ENCODE measurements at regions not wholly inside any gene's neighbourhood (a gene's known extent, or its start where the extent isn't known, plus 50 kb on each side); places are given as distances from the start of the nearest gene placed in this dataset.

DNA sequence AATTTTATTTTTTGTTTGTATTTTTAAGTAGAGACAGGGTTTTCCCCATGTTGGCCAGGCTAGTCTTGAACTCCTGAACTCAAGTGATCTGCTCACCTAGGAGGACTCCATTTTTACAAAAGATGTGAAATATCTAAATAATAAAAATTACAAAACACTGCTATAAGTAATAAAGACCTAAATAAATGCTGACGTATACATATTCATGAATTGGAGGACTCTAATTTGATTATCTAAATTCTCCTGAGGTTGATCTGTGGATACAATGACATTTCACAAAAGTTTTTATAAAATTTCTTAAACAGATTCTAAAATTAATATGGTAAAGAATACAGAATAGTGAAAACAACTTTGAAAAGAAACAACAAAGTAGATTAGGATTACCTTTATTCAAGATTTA lies 1224.0 kb downstream of the SLC16A7 start:
- TF ChIP-seq, protein P1, sequence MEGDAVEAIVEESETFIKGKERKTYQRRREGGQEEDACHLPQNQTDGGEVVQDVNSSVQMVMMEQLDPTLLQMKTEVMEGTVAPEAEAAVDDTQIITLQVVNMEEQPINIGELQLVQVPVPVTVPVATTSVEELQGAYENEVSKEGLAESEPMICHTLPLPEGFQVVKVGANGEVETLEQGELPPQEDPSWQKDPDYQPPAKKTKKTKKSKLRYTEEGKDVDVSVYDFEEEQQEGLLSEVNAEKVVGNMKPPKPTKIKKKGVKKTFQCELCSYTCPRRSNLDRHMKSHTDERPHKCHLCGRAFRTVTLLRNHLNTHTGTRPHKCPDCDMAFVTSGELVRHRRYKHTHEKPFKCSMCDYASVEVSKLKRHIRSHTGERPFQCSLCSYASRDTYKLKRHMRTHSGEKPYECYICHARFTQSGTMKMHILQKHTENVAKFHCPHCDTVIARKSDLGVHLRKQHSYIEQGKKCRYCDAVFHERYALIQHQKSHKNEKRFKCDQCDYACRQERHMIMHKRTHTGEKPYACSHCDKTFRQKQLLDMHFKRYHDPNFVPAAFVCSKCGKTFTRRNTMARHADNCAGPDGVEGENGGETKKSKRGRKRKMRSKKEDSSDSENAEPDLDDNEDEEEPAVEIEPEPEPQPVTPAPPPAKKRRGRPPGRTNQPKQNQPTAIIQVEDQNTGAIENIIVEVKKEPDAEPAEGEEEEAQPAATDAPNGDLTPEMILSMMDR (IDR thresholded peaks at IDR 0.05; ENCODE audit: extremely low read depth, missing control alignments): no peak
- no peak for DNase-seq (ENCODE audit: low spot score)

DNA sequence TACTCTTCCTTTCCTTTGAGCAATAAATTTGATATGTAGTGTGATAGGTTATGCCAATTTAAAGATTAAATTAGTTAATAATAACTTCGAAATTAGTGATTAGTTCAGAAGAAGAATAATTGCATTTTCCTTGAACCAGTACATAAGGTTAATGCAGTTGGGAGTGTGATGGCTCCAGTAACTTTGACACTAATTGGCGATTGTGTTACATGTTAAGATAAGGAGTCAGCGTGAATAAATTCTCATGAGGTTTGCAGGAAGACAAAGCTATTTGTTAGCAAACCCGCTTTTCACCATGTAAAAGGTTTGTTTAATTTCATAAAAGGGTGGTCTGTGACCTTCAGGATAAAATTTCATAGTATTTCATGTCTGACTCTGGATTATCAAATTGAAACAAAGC lies 1226.8 kb downstream of the SLC16A7 start:
- DNase-seq (ENCODE audit: low spot score): no peak
- TF ChIP-seq, protein P1 (IDR thresholded peaks at IDR 0.05; ENCODE audit: extremely low read depth, missing control alignments): no peak

DNA sequence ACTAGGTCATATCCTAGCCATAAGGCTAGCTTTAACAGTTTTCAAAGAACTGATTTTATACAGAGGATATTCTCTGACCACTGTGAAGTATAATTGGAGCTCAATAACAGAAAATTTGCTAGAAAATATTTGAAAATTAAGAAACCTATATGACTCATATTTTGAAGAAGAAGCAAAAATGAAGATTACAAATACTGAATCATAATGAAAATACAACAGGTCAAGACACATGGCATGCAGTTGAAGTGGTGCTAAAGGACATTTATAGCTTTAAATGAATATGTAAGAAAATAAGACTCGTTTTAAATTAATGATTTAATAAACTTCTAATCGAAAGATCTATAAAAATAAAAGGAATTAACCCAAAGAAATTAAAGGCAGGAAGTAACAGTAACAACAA lies 1234.6 kb downstream of the SLC16A7 start:
- TF ChIP-seq, protein P1 (IDR thresholded peaks at IDR 0.05; ENCODE audit: extremely low read depth, missing control alignments): no peak
- no peak for DNase-seq (ENCODE audit: low spot score)

DNA sequence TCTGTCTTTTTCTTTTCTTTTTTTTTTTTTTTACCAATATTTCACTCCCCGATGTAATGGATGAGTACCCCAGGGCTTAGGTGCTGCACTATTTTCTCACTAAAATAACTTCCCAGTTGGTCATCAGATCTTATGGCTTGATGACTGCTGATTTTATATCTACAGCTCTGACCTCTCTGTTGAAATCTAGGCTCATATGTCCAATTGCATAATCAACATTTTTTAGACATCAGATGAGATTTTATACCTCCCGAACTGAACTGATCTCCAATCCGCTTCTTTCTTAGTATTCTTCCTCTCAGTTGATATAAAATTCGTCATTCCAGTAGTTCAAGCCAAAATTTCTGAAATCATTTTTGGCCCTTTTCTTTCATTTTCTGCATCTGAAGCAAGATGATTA lies 1236.5 kb downstream of the SLC16A7 start:
- no peak for DNase-seq (ENCODE audit: low spot score)
- TF ChIP-seq, protein P1 (IDR thresholded peaks at IDR 0.05; ENCODE audit: extremely low read depth, missing control alignments): no peak

DNA sequence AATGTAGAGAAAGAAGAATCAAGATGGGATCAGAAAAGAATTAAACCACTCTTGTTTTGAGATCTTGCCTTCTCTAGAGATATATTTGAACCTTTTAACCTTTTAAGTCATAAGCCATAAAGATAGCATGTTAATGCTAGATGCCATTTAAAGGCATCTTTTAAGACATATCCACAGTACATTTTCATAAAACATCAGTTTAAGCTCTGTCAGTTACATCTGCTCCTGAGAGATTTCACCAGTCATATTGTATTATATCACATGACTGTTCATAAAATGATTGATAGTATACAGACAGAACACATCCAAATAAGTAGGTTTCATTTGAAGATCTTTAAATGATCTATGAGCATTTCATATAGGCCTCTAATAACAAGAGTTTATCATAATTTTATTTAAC lies 1238.5 kb downstream of the SLC16A7 start:
- TF ChIP-seq, protein P1 (IDR thresholded peaks at IDR 0.05; ENCODE audit: extremely low read depth, missing control alignments): no peak
- no peak for DNase-seq (ENCODE audit: low spot score)

DNA sequence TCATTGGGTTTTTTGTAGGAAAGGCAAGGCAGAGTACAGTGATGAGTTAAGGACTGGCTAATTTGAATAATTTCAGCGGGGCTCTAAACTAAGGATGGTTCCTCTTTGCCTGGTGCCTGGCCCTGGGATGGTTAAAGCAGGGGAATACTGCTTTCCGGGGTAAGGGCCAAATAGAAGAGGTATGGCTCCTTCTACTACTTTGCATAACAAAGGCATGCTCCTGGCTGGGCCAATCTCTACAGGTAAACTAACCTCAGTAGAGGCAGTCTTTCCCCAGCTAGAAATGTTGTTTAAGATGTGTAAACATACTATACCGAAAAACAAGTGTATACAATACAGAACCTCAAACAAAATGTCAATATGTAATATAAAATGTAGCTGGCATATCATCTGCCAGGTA lies 1239.0 kb downstream of the SLC16A7 start:
- DNase-seq (ENCODE audit: low spot score): no peak
- TF ChIP-seq, protein P1 (IDR thresholded peaks at IDR 0.05; ENCODE audit: extremely low read depth, missing control alignments): no peak

DNA sequence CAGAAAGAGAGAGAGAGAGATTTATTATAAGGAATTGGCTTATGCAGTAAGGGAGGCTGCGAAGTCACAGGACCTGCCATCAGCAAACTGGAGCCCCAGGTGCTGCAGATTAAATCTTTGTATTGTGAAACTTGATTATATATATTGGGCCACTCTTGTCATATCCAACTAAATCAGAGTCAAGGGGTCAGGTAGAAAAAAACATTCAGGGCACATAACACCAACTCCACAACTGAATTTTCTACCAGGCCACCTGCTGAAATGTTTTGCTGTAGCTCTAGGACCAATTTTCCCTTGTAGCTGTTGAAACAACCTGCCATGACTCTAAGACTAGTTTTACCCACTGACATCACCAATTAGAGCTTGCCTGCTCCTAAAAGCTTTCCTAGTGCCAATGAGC lies 1240.8 kb downstream of the SLC16A7 start:
- no peak for DNase-seq (ENCODE audit: low spot score)
- TF ChIP-seq, protein P1 (IDR thresholded peaks at IDR 0.05; ENCODE audit: extremely low read depth, missing control alignments): no peak

All from GM20000 (cell line).